Midbrain (tissue), 1 donor: ENCODE measurements at regions not wholly inside any gene's neighbourhood (a gene's known extent, or its start where the extent isn't known, plus 50 kb on each side); places are given as distances from the start of the nearest gene placed in this dataset.

Experiments used
- DNase-seq: peaks from one replicate; lab custom pipeline; 2025; lab: John Stamatoyannopoulos, UW

DNA sequence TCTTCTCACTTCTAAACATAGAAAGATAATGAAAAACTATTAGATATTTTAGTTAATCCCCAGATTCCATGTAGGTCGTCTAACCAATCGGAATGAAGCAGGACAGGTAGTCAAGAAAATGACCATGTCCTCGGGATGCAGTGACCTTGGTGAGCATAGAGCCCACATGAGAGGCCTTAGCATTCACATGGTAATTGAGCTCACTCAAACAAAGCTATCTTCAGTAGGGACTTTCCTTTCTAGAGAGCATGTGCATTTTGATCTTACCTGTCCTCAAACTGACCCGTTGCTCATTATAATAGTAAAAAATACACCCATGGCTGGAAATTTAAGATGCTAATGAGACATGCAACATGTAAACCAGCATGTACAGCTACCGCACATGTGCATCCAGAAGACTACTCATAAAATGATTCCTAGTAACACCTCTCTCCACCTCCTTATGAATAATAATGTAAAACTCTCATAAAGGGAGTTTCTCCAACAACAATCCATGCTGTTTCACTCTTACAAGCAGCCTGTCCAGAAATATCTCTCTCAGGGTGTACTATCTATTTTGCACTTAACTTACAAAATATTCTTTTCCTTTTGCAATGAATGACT is 274.0 kb upstream of the CDH9 start:
- DNase-seq, result no peak

- DNase-seq, result no peak
These were observed 273.2 kb upstream of the CDH9 start for GRCh38 chr5:27311544-27311943.

- DNase-seq, result no peak
These were observed 269.8 kb upstream of the CDH9 start for GRCh38 chr5:27308153-27308552.

GRCh38 chr5:27290172-27290571 is 251.8 kb upstream of the CDH9 start:
- no peak for DNase-seq

DNA sequence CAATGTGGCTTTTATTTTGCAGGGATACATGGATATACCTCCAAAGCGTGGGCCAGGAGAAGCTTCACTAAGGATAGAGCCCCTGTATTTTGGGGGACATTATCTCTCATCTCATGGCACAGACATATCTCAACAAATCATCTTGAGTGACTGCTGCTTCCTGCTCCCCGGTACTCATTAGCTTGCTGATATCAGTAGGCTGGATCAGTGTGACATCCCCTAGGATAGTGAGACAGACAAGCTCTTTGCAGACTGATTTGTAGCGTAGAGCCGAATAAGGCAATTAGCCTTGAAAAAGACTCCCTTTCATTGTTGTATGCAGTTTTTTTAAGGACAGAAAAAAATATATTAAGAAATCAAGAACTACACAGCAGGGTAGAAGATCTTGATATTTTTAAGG is 237.7 kb upstream of the CDH9 start:
- DNase-seq, result no peak

DNA sequence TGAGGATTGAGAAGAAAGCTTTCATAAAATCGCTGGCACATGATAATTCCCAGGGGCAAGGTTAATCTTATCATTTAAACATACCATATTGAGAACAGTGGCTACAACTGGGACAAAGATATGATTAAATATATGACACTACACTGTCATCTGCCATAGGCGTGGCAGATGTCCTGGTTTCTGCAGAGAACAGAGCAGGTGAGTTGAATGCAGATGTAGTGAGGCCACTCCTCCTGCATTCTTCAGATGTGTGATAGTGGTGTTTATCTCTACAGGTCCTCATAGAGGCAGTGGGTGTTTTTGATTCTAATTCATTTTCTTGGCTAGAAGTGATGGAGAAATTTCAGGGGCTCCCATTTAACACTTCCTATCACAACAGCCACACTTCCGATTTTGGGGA is 237.0 kb upstream of the CDH9 start:
- no peak for DNase-seq

- DNase-seq, result no peak
These were observed 231.4 kb upstream of the CDH9 start for GRCh38 chr5:27269766-27270165.

DNA sequence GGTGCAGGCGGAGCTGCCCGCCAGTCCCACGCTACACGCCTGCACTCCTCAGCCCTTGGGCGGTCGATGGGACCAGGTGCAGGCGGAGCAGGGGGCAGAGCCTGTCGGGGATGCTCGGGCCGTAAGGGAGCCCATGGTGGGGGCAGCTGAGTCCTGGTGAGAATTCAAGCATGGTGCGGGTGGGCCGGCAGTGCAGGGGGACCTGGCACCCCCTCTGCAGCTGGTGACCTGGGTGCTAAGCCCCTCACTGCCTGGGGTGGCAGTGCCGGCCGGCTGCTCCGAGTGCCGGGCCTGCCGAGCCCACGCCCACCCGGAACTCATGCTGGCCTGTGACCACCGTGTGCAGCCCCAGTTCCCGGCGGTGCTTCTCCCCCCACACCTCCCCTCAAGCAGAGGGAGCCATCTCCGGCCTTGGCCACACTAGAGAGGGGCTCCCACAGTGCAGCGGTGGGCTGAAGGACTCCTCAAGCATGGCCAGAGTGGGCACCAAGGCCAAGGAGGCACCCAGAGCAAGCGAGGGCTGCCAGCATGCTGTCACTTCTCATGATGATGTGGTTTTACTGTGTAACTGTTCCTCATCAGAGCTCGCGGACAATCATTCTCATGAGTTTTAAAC is 228.9 kb upstream of the CDH9 start:
- no peak for DNase-seq

DNA sequence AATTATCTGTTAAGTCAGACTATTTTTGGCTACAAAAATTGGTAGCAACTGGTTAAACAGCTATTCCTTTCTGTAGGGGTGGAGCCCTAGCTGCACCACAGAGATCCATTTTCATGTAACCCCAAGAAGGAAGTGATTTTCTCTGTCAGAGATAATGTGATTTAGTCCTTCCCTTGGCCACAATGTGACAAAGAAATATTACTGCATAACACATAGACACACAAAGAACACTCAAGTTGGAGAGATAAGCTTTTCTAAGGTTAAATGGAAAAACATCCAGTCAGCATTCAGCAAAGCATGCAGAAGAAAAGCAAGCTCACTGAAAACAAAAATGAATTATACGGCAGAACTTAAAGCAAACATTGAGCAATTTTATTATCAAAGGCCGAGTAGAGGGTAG is 227.8 kb upstream of the CDH9 start:
- DNase-seq, result no peak

- no peak for DNase-seq
These were observed 219.3 kb upstream of the CDH9 start for GRCh38 chr5:27257696-27258095.

DNA sequence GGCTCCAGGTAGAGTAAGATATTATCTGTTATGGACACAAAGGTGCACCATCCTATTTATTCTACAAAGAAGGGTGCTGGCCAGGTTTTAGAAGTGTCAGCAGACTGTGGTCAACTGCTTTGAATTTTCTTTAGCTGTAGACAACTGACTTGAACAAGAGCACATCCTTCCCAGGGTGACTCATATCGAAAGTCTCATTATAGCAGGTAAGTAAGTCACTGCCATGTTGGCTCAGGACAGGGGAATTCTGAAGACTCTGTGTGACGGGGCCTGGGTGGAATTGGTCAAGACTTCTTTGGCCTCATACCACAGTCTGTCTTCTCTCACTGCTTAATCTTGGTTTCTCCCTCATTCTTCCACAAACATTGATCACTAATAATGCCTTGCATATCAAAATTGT is 214.5 kb upstream of the CDH9 start:
- DNase-seq, result no peak

- no peak for DNase-seq
These were observed 203.9 kb upstream of the CDH9 start for GRCh38 chr5:27242258-27242626.

DNA sequence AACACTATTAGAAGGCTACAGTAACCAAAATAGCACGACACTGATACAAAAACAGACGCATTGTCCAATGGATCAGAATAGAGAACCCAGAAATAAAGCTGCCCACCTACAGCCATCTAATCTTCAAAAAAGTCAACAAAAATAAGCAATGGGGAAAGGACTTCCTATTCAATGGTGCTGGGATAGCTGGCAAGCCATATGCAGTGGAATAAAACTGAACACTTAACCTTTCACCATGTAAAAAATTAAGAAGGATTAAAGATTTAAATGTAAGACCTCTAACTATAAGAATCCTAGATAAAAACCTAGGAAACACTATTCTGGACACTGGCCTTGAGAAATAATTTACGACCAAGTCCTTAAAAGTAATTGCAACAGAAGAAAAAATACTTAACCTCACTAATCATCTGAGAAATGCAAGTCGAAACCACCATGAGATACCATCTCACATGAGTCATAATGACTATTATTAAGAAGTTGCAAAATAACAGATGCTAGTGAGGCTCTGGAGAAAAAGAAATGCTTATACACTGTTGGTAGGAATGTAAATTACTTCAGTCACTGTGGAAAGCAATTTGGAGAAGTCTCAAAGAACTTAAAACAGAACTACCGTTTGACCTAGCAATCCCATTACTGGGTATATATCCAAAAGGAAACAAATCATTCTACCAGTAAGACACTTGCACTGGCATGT is 203.3 kb upstream of the CDH9 start:
- no peak for DNase-seq

DNA sequence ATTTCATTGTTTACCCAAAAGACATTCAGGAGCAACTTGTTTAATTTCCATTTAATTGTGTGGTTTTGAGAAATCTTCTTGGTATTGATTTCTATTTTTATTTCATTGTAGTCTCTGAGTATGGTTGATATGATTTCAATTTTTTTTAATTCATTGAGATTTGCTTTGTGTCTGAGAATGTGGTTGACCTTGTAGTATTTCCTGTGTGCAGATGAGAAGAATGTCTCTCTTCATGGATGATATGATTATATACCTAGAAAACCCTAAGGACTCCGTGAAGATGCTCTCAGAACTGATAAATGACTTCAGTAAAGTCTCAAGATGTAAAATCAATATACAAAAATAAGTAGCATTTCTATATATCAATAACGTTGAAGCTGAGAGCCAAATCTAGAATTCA is 202.4 kb upstream of the CDH9 start:
- DNase-seq, result no peak

GRCh38 chr5:27234916-27235315 is 196.5 kb upstream of the CDH9 start:
- DNase-seq, result no peak

GRCh38 chr5:27221410-27221809 is 183.0 kb upstream of the CDH9 start:
- DNase-seq, result no peak

DNA sequence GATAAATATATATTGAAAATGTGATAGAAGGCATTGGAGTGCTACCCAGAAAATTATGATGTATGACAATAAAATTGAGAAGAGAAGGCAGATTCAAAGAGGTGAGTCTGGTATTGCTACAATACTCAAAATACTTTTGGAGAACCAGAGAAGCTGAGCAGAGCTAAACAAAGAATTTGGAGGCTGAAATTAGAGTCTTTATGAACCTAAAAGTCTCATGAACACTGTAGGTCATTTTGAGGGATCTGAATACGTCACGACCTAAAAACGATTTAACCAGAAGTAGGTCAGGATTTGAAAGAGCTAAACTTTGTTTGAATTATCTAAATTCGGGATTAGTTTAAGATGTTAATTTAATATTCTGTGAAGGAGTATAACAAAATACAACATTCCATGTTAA is 182.4 kb upstream of the CDH9 start:
- DNase-seq, result no peak

DNA sequence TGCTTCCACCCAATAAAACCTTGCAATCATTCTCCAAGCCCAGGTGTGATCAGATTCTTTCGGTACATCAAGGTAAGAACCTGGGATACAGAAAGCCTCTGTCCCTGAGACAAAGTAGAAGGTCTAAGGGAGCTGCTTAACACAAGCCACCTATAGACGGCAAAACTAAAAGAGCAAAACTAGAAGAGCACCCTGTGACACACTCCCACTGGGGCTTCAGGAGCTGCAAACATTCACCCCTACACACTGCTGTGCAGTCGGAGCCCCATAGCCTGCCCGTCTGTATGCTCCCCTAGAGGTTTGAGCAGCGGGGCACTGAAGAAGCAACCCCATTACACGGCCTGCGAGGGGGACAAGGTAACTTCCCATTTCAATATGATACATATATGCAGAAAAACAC is 179.6 kb upstream of the CDH9 start:
- no peak for DNase-seq

DNA sequence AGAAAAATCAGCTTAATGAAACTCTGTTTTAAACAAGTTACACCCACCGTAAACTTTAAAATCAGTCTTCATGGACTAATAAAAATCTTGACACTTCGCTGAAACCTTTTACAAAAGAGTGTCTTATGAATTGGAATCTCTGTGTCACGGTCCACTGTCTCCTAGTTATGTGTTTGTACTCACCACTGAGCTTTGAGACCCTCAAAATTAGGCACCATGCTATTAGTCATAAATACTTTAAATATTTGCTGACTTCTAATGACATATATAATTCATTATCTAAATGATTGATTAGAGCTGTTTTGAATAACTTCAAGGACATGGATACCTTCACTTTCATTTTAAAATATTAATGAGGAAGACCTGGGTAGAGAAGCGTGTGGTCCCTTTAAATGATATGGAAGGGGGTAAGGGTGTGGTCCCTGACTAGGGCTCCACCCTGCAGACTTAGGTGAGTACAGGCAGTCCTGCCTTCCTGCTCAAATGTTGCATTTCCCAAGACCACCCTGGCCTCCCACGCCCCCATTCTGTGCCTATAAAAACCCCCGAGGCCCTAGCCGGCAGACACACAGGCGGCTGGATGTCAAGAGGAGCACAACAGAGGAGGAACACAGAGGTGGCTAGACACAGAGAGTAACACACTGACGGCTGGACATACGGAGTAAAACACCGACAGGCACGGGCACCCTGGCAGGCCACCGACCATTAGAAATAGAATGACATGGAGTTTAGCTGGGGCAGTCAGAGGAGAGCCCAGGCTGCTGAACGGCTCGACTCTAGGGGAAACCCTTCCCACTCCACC is 179.0 kb upstream of the CDH9 start:
- no peak for DNase-seq

DNA sequence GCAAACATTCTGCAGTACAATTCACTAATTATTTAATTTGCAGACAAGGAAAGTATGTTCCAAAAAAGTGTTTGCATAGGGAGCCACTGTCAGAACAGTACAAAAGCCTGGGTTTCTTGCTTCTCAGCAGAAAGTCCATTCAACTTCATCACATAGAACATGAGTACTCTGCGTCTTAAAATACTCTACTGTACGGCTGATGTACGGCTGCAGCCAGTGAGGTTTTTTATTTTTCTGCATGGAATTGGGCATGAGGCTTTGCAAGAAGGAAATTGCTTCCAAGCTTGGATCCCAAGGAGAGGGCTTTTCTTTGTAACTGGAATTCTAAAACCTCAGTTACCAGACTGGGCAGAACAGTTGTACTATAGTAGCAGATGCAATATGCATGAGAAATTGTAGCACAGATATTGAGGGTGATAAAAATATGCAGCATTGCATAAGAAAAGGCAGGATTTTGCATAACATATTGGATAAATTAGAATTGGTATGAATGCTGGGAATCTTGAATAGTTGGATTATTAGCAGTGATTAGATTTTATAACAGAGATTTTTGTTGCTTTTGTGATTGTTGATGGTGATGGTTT is 178.1 kb upstream of the CDH9 start:
- DNase-seq, result no peak

GRCh38 chr5:27208051-27208450 is 169.7 kb upstream of the CDH9 start:
- DNase-seq, result no peak

DNA sequence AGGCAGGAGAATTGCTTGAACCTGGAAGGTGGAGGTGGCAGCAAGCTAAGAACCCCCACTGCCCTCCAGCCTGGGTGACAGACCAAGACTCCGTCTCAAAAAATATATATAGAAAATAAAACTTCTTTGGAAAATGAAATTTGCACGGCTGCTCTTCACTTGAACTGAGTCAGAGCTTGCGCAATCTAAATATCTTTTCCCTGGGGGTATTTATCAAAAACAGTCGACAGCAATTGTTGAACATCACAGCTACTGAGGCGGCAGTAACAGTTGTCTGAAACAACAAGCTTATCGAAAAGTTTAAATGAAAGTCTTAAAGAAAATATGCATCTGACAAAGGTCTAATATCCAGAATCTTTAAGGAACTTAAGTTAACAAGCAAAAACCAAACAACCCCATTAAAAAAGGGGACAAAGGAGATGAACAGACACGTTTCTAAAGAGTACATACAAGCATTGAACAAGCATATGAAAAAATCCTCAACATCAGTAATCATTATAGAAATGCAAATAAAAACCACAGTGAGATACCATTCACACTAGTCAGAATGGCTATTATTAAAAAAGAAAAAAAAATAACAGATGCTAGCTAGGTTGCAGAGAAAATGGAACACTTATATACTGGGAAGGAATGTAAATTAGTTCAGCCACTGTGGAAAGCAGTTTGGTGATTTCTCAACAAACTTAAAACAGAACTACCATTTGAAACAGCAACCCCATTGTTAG is 153.6 kb upstream of the CDH9 start:
- no peak for DNase-seq
